ENCODE measurements at regions not wholly inside any gene's neighbourhood (a gene's known extent, or its start where the extent isn't known, plus 50 kb on each side); places are given as distances from the start of the nearest gene placed in this dataset.

- Histone ChIP-seq H3K4me3 (no peak overlapping the region), H3K36me3 (no peaks in the 10 kb centered on the region), H3K9me3 (no peaks in the 10 kb centered on the region), H3K4me1 (no peaks in the 10 kb centered on the region), H3K27ac (no peak overlapping the region), H3K27me3 (no peaks in the 10 kb centered on the region)
- TF ChIP-seq EP300 (IDR thresholded peaks at IDR 0.05) = no peak
- no peak for DNase-seq
- WGBS, 2 donors = 76 to 82% methylated on average over 4 of the region's 4 CpGs
- ATAC-seq (ENCODE audit: low FRiP score in 2 of 2) = no peak
Observed at GRCh38 chr13:53266757-53267156, 238.1 kb downstream of the OLFM4 start.

DNA sequence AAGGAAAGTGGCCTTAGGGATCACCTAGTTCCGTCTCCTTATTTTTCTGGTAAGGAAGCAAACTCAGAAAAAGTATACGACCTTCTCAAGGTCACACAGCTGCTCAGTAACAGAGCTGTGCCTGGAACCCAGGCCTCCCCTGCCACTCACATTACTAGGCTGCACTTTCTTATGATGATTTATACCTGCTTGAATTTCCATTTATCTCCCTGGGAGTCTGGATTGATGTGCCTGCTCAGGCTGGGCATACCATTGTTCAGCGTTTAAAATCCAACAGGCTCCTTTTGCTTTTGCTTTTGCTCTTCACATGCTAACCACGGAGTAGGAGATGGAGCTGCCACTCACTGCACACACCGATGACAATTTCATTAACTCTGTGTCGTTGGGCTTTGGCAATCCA is 241.0 kb downstream of the OLFM4 start:
- no peaks in the 10 kb centered on the region for H3K4me1 ChIP-seq
- DNase-seq (no peak), ATAC-seq (ENCODE audit: low FRiP score in 2 of 2) (no peak)
- WGBS, 2 donors = 77 to 79% methylated on average over 6 of the region's 6 CpGs
- no peak overlapping the region for H3K4me3 ChIP-seq
- TF ChIP-seq POLR2AphosphoS5 (IDR thresholded peaks at IDR 0.05) (no peak), POLR2A (IDR thresholded peaks at IDR 0.05) (no peak), CTCF (IDR thresholded peaks at IDR 0.05) (no peak), EP300 (IDR thresholded peaks at IDR 0.05) (no peak)
- H3K27ac ChIP-seq = no peak overlapping the region
- no peaks in the 10 kb centered on the region for H3K27me3 ChIP-seq
- H3K9me3 ChIP-seq = no peaks in the 10 kb centered on the region
- no peaks in the 10 kb centered on the region for H3K36me3 ChIP-seq

GRCh38 chr13:53272873-53273272 is 244.3 kb downstream of the OLFM4 start:
- ATAC-seq (ENCODE audit: low FRiP score in 2 of 2) (no peak), DNase-seq (no peak)
- Histone ChIP-seq H3K27ac (no peak overlapping the region), H3K9me3 (no peaks in the 10 kb centered on the region), H3K4me1 (no peaks in the 10 kb centered on the region), H3K4me3 (no peak overlapping the region), H3K36me3 (no peaks in the 10 kb centered on the region), H3K27me3 (no peaks in the 10 kb centered on the region)
- WGBS, 2 donors = 40 to 64% methylated on average over 2 of the region's 2 CpGs
- TF ChIP-seq POLR2AphosphoS5 (IDR thresholded peaks at IDR 0.05) (no peak), POLR2A (IDR thresholded peaks at IDR 0.05) (no peak), EP300 (IDR thresholded peaks at IDR 0.05) (no peak), CTCF (IDR thresholded peaks at IDR 0.05) (no peak)

DNA sequence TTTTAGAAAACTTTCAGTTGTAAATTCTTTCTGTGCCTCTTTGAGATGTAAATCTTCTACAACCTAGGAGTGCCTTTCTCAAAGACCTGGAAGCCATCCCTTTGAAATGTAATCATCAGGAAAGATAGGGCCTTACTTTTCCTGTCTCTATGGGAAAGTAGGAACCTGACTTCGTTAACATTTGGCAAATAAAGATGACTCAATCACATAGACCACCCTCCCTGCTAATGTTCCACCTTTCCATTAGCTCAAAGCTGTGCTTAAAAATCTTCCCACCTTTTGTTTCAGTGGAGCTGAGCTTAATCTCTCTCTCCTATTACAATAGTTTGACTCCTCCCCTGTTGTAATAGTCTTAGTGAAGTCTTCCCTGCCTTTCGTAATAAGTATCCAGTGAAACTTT is 247.7 kb downstream of the OLFM4 start:
- Histone ChIP-seq H3K9me3 (no peaks in the 10 kb centered on the region), H3K27ac (no peak overlapping the region), H3K4me3 (no peak overlapping the region), H3K27me3 (no peaks in the 10 kb centered on the region), H3K36me3 (no peaks in the 10 kb centered on the region), H3K4me1 (no peaks in the 10 kb centered on the region)
- no peak for DNase-seq
- no peak for TF ChIP-seq POLR2AphosphoS5 (IDR thresholded peaks at IDR 0.05)
- WGBS, 2 donors = 28 to 32% methylated on average over 2 of the region's 2 CpGs
- no peak for ATAC-seq (ENCODE audit: low FRiP score in 2 of 2)

GRCh38 chr13:53281677-53282076 is 253.1 kb downstream of the OLFM4 start:
- ATAC-seq (ENCODE audit: low FRiP score in 2 of 2) (no peak), DNase-seq (no peak)
- TF ChIP-seq POLR2AphosphoS5 (IDR thresholded peaks at IDR 0.05) = no peak
- no peak for TF ChIP-seq CTCF (IDR thresholded peaks at IDR 0.05)
- TF ChIP-seq EP300 (IDR thresholded peaks at IDR 0.05) = no peak
- no peak for TF ChIP-seq POLR2A (IDR thresholded peaks at IDR 0.05)
- Histone ChIP-seq H3K4me1 (no peaks in the 10 kb centered on the region), H3K27ac (no peak overlapping the region), H3K4me3 (no peak overlapping the region), H3K27me3 (no peaks in the 10 kb centered on the region), H3K9me3 (no peaks in the 10 kb centered on the region), H3K36me3 (no peaks in the 10 kb centered on the region)

- ATAC-seq (ENCODE audit: low FRiP score in 2 of 2) (no peak), DNase-seq (no peak)
- WGBS, 2 donors = 82 to 90% methylated on average over 7 of the region's 7 CpGs
- no peak overlapping the region for H3K27ac ChIP-seq
- TF ChIP-seq POLR2AphosphoS5 (IDR thresholded peaks at IDR 0.05) (no peak), POLR2A (IDR thresholded peaks at IDR 0.05) (no peak), CTCF (IDR thresholded peaks at IDR 0.05) (no peak), EP300 (IDR thresholded peaks at IDR 0.05) (no peak)
- H3K4me1 ChIP-seq = no peaks in the 10 kb centered on the region
- no peak overlapping the region for H3K4me3 ChIP-seq
- H3K36me3 ChIP-seq = no peaks in the 10 kb centered on the region
- no peaks in the 10 kb centered on the region for H3K27me3 ChIP-seq
- H3K9me3 ChIP-seq = no peaks in the 10 kb centered on the region
Observed at GRCh38 chr13:53285896-53286430, 257.4 kb downstream of the OLFM4 start.

Data from upper lobe of left lung (tissue), 6 donors.